HG02938 (cell line): ENCODE measurements at regions not wholly inside any gene's neighbourhood (a gene's known extent, or its start where the extent isn't known, plus 50 kb on each side); places are given as distances from the start of the nearest gene placed in this dataset.

Source experiments
- ATAC-seq: cut with Tn5 transposase; IDR thresholded peaks from one replicate; pipeline ENCODE4 v1.9.1; 2021; ENCODE audit warnings: mild to moderate bottlenecking, moderate library complexity; ENCODE audit not compliant: unreplicated experiment

- ATAC-seq = no peak
Observed at GRCh38 chr5:158174918-158175851, 316.2 kb upstream of the CLINT1 start.

GRCh38 chr5:158174026-158174425 lies 315.1 kb upstream of the CLINT1 start:
- no peak for ATAC-seq

DNA sequence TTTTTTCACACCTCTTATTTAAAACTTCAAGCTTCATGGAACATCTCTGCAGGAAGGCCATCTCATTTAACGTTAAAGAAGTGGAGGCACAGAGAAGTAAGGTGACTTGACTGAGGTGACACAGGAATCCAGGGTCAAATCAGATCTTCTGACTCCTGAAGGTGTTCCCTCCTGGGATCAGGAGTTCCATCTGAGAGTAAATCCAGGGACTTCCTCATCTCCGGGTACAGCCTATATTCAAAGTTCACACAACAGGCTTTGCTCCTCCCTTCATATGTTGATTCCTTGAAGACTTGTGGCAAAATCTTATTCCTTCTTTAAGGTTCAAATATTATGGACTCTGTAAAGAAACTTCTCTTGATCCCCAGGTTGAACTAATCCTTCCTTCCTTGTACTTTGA lies 313.1 kb upstream of the CLINT1 start:
- ATAC-seq = no peak

GRCh38 chr5:158170534-158170933 lies 311.6 kb upstream of the CLINT1 start:
- no peak for ATAC-seq

DNA sequence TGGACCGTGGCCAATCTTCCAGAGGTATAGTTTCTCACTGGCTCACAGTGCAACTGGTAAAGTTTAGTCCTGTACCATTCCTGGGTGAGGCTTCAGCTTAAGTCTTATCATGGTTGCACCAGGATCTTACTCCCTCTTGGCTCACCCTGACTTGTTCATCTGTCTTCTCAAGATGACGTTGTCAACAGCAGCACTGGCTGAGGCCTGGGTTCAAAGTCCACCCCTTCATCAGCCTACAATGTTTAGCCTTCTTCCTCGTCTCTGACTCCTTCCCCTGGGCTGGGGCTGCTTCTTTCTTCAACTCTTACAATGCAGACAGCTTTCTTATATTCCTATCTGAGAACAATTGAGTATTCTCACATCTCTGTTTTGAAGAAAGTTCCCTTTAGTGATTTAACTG lies 311.1 kb upstream of the CLINT1 start:
- ATAC-seq = no peak

- ATAC-seq = no peak
Observed at GRCh38 chr5:158166424-158166823, 307.5 kb upstream of the CLINT1 start.

- no peak for ATAC-seq
Observed at GRCh38 chr5:158165647-158166046, 306.7 kb upstream of the CLINT1 start.

- ATAC-seq = no peak
Observed at GRCh38 chr5:158164296-158165047, 305.5 kb upstream of the CLINT1 start.

- no peak for ATAC-seq
Observed at GRCh38 chr5:158163451-158164295, 304.7 kb upstream of the CLINT1 start.

- ATAC-seq = no peak
Observed at GRCh38 chr5:158162479-158163034, 303.6 kb upstream of the CLINT1 start.

GRCh38 chr5:158162026-158162425 lies 303.1 kb upstream of the CLINT1 start:
- ATAC-seq = no peak

DNA sequence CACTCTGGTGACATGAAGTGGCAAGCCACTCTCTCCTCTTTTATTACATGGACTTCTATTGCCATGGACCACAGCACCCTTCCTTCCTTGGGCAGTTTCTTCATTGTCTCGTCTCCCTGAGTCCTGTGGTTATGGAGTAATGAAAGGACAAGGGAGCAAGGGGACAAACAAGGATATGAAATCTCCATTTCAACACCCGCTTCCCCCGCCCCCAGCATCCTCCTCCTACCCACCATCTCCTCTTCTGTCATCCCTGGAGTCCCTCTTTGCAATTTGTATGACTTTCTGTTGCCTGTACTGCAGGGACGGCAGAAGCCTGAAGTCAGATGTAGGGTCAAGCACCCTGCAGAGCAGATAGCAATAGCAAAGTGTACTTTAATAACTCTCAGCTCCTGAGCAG lies 300.7 kb upstream of the CLINT1 start:
- no peak for ATAC-seq

DNA sequence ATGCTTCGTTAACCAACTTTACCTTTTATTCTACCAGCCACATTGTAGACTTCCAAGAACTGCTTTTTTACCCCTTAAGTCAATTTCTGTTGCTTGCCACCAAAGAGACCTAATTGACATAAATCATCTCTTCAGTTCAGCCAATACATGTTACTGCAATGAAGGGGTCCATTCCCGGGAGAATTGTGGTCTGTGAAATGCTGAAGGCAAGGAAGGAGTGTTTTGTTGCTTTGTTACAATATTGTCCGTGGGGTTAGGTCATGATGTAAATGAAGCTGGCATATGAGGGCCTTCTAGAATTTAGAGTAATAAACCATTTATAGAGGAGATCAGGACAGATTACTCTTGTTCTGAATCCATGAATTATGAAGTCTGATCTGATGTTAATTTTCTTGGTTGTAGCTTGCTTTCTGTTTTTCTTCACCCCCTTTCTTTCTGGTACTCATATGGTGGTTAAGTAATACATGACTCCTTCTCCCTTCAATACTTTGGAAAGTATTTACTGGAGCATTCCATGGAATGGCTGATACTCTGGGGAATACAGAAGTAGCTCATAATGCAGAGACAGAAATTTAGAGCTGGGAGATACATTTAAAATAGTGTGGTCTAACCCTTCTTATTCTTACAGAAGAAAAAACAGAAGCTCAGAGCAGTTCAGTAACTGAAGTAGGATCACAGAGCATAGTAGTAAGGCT lies 297.0 kb upstream of the CLINT1 start:
- no peak for ATAC-seq

GRCh38 chr5:158155067-158155466 lies 296.1 kb upstream of the CLINT1 start:
- ATAC-seq = no peak

- ATAC-seq = no peak
Observed at GRCh38 chr5:158154226-158155005, 295.5 kb upstream of the CLINT1 start.

DNA sequence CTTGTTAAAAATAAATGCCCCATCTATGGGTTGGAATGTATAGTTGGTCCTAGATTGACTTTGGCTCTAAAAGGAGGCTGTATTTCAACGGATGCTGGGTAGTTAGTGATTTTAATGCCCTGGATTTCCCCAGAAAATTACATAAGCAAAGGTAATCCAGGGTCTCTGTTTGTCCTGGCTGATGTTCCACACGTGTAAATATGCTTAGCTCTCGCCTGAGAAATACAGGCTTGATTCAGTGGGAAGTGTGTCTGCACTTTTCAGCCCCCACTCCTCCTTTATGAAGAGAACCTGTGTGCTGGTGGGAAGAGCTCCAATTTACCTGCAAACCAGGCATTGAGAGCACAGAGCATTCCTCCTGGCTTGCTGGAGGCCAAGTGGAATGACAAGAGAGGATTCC lies 294.6 kb upstream of the CLINT1 start:
- no peak for ATAC-seq

GRCh38 chr5:158152136-158152535 lies 293.2 kb upstream of the CLINT1 start:
- ATAC-seq = no peak

GRCh38 chr5:158147227-158147626 lies 288.3 kb upstream of the CLINT1 start:
- no peak for ATAC-seq

DNA sequence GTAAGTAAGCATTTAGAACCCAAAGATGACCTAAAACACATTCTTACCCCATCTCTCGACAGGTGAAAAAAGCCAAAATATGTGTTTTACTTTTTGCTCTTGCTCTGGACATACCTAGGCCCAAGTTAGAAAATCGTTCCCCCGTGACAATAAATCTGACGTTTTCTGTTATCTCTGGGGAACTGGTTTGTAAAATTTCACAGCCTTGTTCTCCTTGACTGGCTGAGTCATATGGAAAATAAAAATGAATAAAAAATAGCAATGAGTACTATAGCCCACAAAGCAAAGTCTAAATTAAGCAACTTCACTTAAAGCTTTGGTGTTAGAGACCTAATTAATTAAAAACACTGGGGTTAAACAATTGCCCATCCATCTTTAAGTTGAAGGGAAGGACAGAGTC lies 286.9 kb upstream of the CLINT1 start:
- ATAC-seq = no peak
